Right lobe of liver (tissue), 6 donors: ENCODE measurements at regions not wholly inside any gene's neighbourhood (a gene's known extent, or its start where the extent isn't known, plus 50 kb on each side); places are given as distances from the start of the nearest gene placed in this dataset.
A peak's percentile ranks its signal among the peaks of the same experiment; 100 is the strongest.

ENCODE experiments used
- ATAC-seq, 4 donors: fragments of 200-7000 bp; cut with Tn5 transposase; one replicate each; pipeline ENCODE4 v1.9.1; 2020; ENCODE audit warnings: mild to moderate bottlenecking in 4 of 4, moderate library complexity in 4 of 4
- DNase-seq, 3 donors: peaks; one replicate each; pipeline ENCODE4 v3.0.0-alpha.2; 2020
- H3K27ac ChIP-seq, 3 donors: fragments of 200-600 bp; one replicate each; pipeline ENCODE4 v1.8.0; 2022
- H3K27me3 ChIP-seq, 2 donors: fragments of 200-600 bp; one replicate each; pipeline ENCODE4 v1.8.0; 2022
- H3K36me3 ChIP-seq, 4 donors: fragments of 200-600 bp; sonication (generic) in 1 of 4; one replicate each; pipeline versions ENCODE4 v1.5.1 to v1.8.0; 2017 to 2022; ENCODE audit warnings: control low read depth in 1 of 4
- H3K4me1 ChIP-seq, 4 donors: fragments of 200-600 bp; sonication (generic) in 1 of 4; one replicate each; pipeline versions ENCODE4 v1.5.1 to v1.8.0; 2017 to 2022; ENCODE audit warnings: control low read depth in 1 of 4
- H3K4me3 ChIP-seq, 3 donors: fragments of 200-600 bp; one replicate each; pipeline ENCODE4 v1.8.0; 2022
- H3K9me3 ChIP-seq, 4 donors: fragments of 200-600 bp; sonication (generic) in 1 of 4; one replicate each; pipeline versions ENCODE4 v1.5.1 to v1.8.0; 2017 to 2022; ENCODE audit warnings: control low read depth in 1 of 4
- POLR2A ChIP-seq: fragments of 450-650 bp; IDR thresholded peaks from one replicate; pipeline ENCODE4 v1.6.1; 2017; ENCODE audit warnings: antibody characterized with exemption, mild to moderate bottlenecking
- WGBS: methylation state at CpG from one replicate; pipeline ENCODE4 v1.1.6; 2018; ENCODE audit warnings: low coverage, low lambda C conversion rate; ENCODE audit not compliant: insufficient coverage; ENCODE audit errors: missing lambda C conversion rate; 5-methylcytosine and 5-hydroxymethylcytosine counted together
- intact Hi-C, 2 donors: fragments of 100-400 bp; cut with DNase I; formaldehyde crosslinking; loops; one replicate each; pipeline versions ENCODE4 v1.11.2 to v1.14.1; 2022
- TF ChIP-seq, protein P1 (sequence below), 4 donors: fragments of 200-600 bp in 3 of 4; fragments of 450-650 bp in 1 of 4; IDR thresholded peaks; one replicate each; pipeline versions ENCODE4 v1.5.1 to v1.8.0; 2016 to 2022; ENCODE audit warnings: antibody characterized with exemption in 4 of 4, mild to moderate bottlenecking in 2 of 4
- donor health status: DM: no; HTN: yes; CAD: no.
- donor health status: DM: no; HTN: no; CAD: no.
- donor health status: DM: no; HTN: no; CAD: no.
- donor health status: DM: no; HTN: yes; CAD: no.
- donor health status: DM: no; HTN: yes; CAD: no.

DNA sequence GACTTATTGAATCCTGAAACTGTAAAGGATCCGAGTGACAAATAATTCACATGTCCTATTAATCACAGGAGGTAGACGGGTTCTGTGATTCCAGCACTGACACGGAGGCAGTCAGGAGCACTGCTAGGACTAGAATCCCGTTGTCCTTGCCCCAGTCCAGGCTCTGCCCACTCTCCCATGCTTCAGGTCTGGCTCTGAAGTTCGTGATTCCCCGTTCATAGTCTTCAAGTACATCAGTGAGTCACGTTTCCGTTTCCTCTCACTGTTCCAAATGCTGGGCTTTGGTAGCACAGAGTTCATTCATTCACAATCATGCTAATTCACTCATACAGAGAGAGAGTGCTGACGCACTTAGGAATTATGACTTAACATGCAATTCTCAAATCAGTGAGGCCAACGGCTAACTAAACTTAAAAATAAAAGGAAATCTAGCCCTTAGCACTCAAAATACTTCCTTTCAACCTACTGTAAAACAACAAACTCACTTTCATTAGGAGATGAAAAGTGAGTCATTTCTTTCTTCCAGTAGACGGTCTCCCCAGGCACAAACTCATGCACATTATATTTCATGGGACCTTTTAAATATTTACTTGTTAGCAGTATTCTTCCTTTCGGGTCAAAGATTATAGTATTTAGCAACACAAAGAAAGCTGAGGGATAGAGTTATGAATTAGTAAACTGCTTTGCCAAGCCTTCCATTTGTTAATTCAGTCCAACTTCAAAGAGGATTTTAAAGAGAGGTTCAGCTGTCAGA, 94.0 kb upstream of the NHSL1 start:
- intact Hi-C loops: no loop called here

DNA sequence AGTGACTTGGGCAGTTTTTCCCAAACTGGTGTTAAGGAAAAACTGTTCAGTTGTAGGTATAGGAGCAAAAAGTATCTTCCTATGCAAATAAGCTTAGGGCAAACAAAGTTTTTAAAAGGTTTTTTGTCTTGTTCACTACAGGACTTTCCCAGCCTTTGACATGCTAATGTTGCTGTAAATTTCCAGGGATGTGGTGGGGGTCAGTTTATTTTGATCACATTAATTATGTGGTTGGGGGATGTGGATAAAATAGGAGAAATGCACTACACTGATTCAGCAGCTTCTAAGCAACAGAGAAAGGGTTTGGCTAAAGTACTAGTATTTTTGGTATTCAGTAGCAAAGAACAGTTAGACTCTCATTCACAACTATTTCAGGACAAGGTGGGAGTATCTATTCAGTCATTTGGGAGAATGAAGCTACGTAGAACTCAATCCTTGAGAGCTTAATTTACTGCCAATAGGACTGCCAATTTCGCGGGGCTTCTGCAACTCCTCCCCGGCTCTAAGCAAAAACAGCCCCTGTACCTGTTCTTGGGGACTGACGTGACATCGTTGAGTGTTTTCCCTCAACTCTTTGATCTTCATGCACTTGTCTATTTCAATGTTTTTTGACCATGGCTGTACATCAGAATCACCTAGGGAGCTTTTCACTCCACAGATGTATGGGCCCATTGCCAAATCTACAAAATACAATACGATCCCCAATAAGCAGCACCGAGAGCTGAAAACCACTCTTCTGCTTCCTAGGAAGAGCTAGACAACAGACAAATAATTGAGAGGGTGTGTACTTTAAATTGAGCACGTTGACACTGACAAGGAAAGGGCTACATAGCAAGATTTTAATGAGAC, 94.8 kb upstream of the NHSL1 start:
- ATAC-seq (no peak), DNase-seq (no peak)
- peak overlapping the region in 1 of 3 donors; percentile 3 for H3K4me3 ChIP-seq
- peak overlapping the region; percentile 49 to 82 (median 52) for H3K27ac ChIP-seq
- H3K36me3 ChIP-seq: no peaks in the 10 kb centered on the region
- intact Hi-C loops: no loop called here
- H3K9me3 ChIP-seq: no peaks in the 10 kb centered on the region
- TF ChIP-seq POLR2A: no peak
- TF ChIP-seq, protein P1, sequence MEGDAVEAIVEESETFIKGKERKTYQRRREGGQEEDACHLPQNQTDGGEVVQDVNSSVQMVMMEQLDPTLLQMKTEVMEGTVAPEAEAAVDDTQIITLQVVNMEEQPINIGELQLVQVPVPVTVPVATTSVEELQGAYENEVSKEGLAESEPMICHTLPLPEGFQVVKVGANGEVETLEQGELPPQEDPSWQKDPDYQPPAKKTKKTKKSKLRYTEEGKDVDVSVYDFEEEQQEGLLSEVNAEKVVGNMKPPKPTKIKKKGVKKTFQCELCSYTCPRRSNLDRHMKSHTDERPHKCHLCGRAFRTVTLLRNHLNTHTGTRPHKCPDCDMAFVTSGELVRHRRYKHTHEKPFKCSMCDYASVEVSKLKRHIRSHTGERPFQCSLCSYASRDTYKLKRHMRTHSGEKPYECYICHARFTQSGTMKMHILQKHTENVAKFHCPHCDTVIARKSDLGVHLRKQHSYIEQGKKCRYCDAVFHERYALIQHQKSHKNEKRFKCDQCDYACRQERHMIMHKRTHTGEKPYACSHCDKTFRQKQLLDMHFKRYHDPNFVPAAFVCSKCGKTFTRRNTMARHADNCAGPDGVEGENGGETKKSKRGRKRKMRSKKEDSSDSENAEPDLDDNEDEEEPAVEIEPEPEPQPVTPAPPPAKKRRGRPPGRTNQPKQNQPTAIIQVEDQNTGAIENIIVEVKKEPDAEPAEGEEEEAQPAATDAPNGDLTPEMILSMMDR (IDR thresholded peaks at IDR 0.05): no peak
- 55% methylated on average over 9 of the region's 9 CpGs for WGBS
- no peaks in the 10 kb centered on the region for H3K27me3 ChIP-seq
- peaks cover 0 to 39% (median 15%) of the 10 kb centered on the region in 4 donors for H3K4me1 ChIP-seq

More for the DNA sequence above, 94.0 kb upstream of the NHSL1 start:
- ATAC-seq (peak; percentile 70 to 84 (median 78)), DNase-seq (peak in 2 of 3 donors; percentile 35 to 60)
- Histone ChIP-seq H3K4me1 (peaks cover 0 to 40% (median 14%) of the 10 kb centered on the region in 4 donors), H3K27ac (peak overlapping the region; percentile 49 to 82 (median 52)), H3K27me3 (no peaks in the 10 kb centered on the region), H3K4me3 (peak overlapping the region in 2 of 3 donors; percentile 3 to 4), H3K9me3 (no peaks in the 10 kb centered on the region), H3K36me3 (no peaks in the 10 kb centered on the region)
- TF ChIP-seq, protein P1 (IDR thresholded peaks at IDR 0.05): no peak
- peak; percentile 87 for TF ChIP-seq POLR2A
- WGBS: 1% methylated on average over 12 of the region's 12 CpGs

DNA sequence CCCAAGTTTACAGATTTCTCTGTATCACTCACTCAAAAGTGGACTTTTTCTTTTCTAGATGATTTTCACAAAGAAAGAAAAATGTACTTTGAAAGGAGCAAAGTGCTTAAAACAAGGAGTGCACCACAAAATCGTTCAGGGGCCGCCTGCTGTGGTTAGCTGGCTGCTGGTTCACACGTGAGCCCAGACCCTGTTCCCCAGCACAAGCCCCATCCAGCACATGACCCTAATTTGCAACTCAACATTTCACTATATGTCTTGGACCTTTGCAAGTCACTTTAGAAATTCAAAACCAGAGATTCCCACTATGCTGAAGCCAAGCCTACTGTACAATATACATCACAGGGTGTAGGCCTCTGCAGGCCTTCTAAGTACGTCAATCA, 95.5 kb upstream of the NHSL1 start:
- no peak for ATAC-seq
- Histone ChIP-seq H3K4me3 (no peak overlapping the region), H3K36me3 (no peaks in the 10 kb centered on the region), H3K27ac (peak overlapping the region; percentile 12 to 82 (median 52)), H3K27me3 (no peaks in the 10 kb centered on the region), H3K4me1 (peaks cover 0 to 44% (median 18%) of the 10 kb centered on the region in 4 donors), H3K9me3 (no peaks in the 10 kb centered on the region)
- intact Hi-C loops: loop anchor here in 1 of 2 donors (5.0 kb wide), 1 partner anchor 163 kb away; no protein-coding TSS in a partner anchor
- 86% methylated on average over 1 of the region's 4 CpGs for WGBS
- TF ChIP-seq POLR2A: no peak
- TF ChIP-seq, protein P1 (IDR thresholded peaks at IDR 0.05): no peak
- DNase-seq: no peak

DNA sequence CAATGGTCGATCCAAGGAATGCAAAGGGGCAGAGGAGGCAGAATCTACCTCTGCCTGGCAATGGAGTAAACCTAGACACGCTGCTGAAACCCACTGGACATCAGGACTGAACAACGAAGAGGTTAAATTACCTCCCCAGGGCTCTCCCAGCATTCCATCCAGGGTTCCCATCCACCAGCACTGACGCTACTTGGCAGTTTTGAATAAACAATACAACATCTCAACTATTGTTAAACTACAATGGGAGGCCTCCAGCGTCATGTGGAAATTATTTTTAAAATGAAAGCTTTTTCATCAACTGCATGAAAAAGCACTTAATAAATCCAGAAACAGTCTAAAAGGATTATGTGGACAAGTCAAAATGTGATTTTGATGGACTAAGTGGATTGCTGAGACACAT, 96.8 kb upstream of the NHSL1 start:
- Histone ChIP-seq H3K9me3 (no peaks in the 10 kb centered on the region), H3K4me1 (peaks cover 0 to 54% (median 23%) of the 10 kb centered on the region in 4 donors), H3K27me3 (no peaks in the 10 kb centered on the region), H3K36me3 (no peaks in the 10 kb centered on the region), H3K27ac (no peak overlapping the region), H3K4me3 (no peak overlapping the region)
- DNase-seq: no peak
- no peak for TF ChIP-seq POLR2A
- TF ChIP-seq, protein P1 (IDR thresholded peaks at IDR 0.05): no peak
- no peak for ATAC-seq
- 80% methylated on average over 4 of the region's 5 CpGs for WGBS
- intact Hi-C loops: loop anchor here in 1 of 2 donors (5.0 kb wide), 1 partner anchor 161 kb away; no protein-coding TSS in a partner anchor
